ENCODE measurements at regions not wholly inside any gene's neighbourhood (a gene's known extent, or its start where the extent isn't known, plus 50 kb on each side); places are given as distances from the start of the nearest gene placed in this dataset.
"Not testable (repeated sequence)": the region's sequence is repeated elsewhere in the genome, so short reads cannot be mapped to it uniquely, and the experiment has no call there.

GRCh38 chr10:44167752-44168151, 217.1 kb downstream of the CXCL12 start:
- no peak for DNase-seq

- DNase-seq, result no peak
Observed at GRCh38 chr10:44166441-44166840, 218.5 kb downstream of the CXCL12 start.

- no peak for DNase-seq
Observed at GRCh38 chr10:44164251-44164956, 220.5 kb downstream of the CXCL12 start.

- no peak for DNase-seq
Observed at GRCh38 chr10:44161184-44161583, 223.7 kb downstream of the CXCL12 start.

GRCh38 chr10:44157574-44157973, 227.3 kb downstream of the CXCL12 start:
- no peak for DNase-seq

- DNase-seq, result no peak
Observed at GRCh38 chr10:44154956-44155355, 229.9 kb downstream of the CXCL12 start.

GRCh38 chr10:44153918-44154670, 230.8 kb downstream of the CXCL12 start:
- no peak for DNase-seq

GRCh38 chr10:44143556-44143955, 241.3 kb downstream of the CXCL12 start:
- DNase-seq, result no peak

- no peak for DNase-seq
Observed at GRCh38 chr10:44132361-44133289, 252.3 kb downstream of the CXCL12 start.

- no peak for DNase-seq
Observed at GRCh38 chr10:44126291-44126717, 258.6 kb downstream of the CXCL12 start.

GRCh38 chr10:44125879-44126278, 259.0 kb downstream of the CXCL12 start:
- no peak for DNase-seq

- DNase-seq, result no peak
Observed at GRCh38 chr10:44118500-44118899, 266.4 kb downstream of the CXCL12 start.

- DNase-seq, result no peak
Observed at GRCh38 chr10:44116474-44116873, 268.4 kb downstream of the CXCL12 start.

GRCh38 chr10:44115516-44115915, 269.4 kb downstream of the CXCL12 start:
- no peak for DNase-seq

GRCh38 chr10:44114441-44114840, 270.5 kb downstream of the CXCL12 start:
- DNase-seq, result no peak

GRCh38 chr10:44112280-44112679, 272.6 kb downstream of the CXCL12 start:
- not testable (repeated sequence) for DNase-seq

GRCh38 chr10:44105696-44106095, 279.2 kb downstream of the CXCL12 start:
- DNase-seq, result no peak

GRCh38 chr10:44102726-44103255, 282.1 kb downstream of the CXCL12 start:
- DNase-seq, result no peak

GRCh38 chr10:44101082-44101481, 283.8 kb downstream of the CXCL12 start:
- no peak for DNase-seq

- DNase-seq, result no peak
Observed at GRCh38 chr10:44099511-44099910, 285.4 kb downstream of the CXCL12 start.

- not testable (repeated sequence) for DNase-seq
Observed at GRCh38 chr10:44096217-44096616, 288.7 kb downstream of the CXCL12 start.

- no peak for DNase-seq
Observed at GRCh38 chr10:44089671-44090070, 295.2 kb downstream of the CXCL12 start.

GRCh38 chr10:44087403-44087802, 297.5 kb downstream of the CXCL12 start:
- DNase-seq, result no peak
